ENCODE measurements at regions not wholly inside any gene's neighbourhood (a gene's known extent, or its start where the extent isn't known, plus 50 kb on each side); places are given as distances from the start of the nearest gene placed in this dataset.

DNA sequence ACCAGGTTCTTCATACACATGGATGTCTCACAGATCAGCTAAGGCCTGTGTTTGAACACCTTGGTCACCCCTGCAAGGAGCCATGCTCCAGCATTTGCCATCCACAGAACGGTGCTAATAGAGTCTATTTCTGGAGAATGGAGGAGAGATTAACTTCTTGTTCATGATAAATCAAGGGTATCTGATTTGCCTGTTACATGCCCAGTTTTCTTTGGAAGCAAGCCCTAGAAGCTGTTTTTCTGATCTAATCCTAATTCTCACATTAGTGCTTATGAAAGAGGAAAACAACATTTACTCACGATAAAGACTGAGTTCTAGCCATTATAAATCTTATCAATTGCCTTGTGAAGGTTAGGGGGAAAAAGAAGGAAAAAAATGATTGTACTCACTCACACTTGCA is 119.6 kb upstream of the DTNA start:
- TF ChIP-seq CTCF (conservative IDR thresholded peaks at IDR 0.05; ENCODE audit: low read depth in 2 of 2): no peak
- TF ChIP-seq JUNB (IDR thresholded peaks at IDR 0.05; ENCODE audit: unreplicated experiment): no peak
- TF ChIP-seq EZH2 (IDR thresholded peaks at IDR 0.05; ENCODE audit: low read depth, unreplicated experiment): no peak
- no peak for TF ChIP-seq EZH2phosphoT487 (IDR thresholded peaks at IDR 0.05; ENCODE audit: unreplicated experiment)

Data from GM23338 (cell line).